ENCODE measurements at regions not wholly inside any gene's neighbourhood (a gene's known extent, or its start where the extent isn't known, plus 50 kb on each side); places are given as distances from the start of the nearest gene placed in this dataset.

GRCh38 chr1:219772265-219773036 is 155.9 kb downstream of the SLC30A10 start:
- peak; percentile 30 for DNase-seq

- peak; percentile 88 for DNase-seq
Observed at GRCh38 chr1:219771080-219771479, 157.3 kb downstream of the SLC30A10 start.

- DNase-seq, result no peak
Observed at GRCh38 chr1:219763321-219763720, 150.4 kb upstream of the ZC3H11B start.

GRCh38 chr1:219761208-219761860 is 148.4 kb upstream of the ZC3H11B start:
- no peak for DNase-seq

GRCh38 chr1:219759095-219759494 is 146.2 kb upstream of the ZC3H11B start:
- no peak for DNase-seq

- DNase-seq, result no peak
Observed at GRCh38 chr1:219757890-219758289, 145.0 kb upstream of the ZC3H11B start.

- DNase-seq, result no peak
Observed at GRCh38 chr1:219755234-219755633, 142.3 kb upstream of the ZC3H11B start.

GRCh38 chr1:219754767-219755166 is 141.9 kb upstream of the ZC3H11B start:
- no peak for DNase-seq

- DNase-seq, result no peak
Observed at GRCh38 chr1:219753914-219754313, 141.0 kb upstream of the ZC3H11B start.

- no peak for DNase-seq
Observed at GRCh38 chr1:219752645-219753044, 139.7 kb upstream of the ZC3H11B start.

GRCh38 chr1:219751870-219752507 is 139.1 kb upstream of the ZC3H11B start:
- DNase-seq, result no peak

GRCh38 chr1:219749370-219749769 is 136.5 kb upstream of the ZC3H11B start:
- no peak for DNase-seq

GRCh38 chr1:219746141-219746540 is 133.2 kb upstream of the ZC3H11B start:
- no peak for DNase-seq

GRCh38 chr1:219744652-219745469 is 132.0 kb upstream of the ZC3H11B start:
- peak; percentile 1 for DNase-seq

- DNase-seq, result no peak
Observed at GRCh38 chr1:219741011-219741970, 128.4 kb upstream of the ZC3H11B start.

- no peak for DNase-seq
Observed at GRCh38 chr1:219733511-219734174, 120.7 kb upstream of the ZC3H11B start.

- DNase-seq, result no peak
Observed at GRCh38 chr1:219732814-219733491, 120.0 kb upstream of the ZC3H11B start.

GRCh38 chr1:219731771-219732170 is 118.9 kb upstream of the ZC3H11B start:
- no peak for DNase-seq

- DNase-seq, result no peak
Observed at GRCh38 chr1:219726480-219727272, 113.8 kb upstream of the ZC3H11B start.

- no peak for DNase-seq
Observed at GRCh38 chr1:219724440-219724839, 111.5 kb upstream of the ZC3H11B start.
